Naive thymus-derived CD8-positive, alpha-beta T cell (primary cell): ENCODE measurements at regions not wholly inside any gene's neighbourhood (a gene's known extent, or its start where the extent isn't known, plus 50 kb on each side); places are given as distances from the start of the nearest gene placed in this dataset.
"Not testable (repeated sequence)": the region's sequence is repeated elsewhere in the genome, so short reads cannot be mapped to it uniquely, and the experiment has no call there.

Experiments
- ATAC-seq, 2 donors: fragments of 150-1000 bp; cut with Tn5 transposase in 1 of 2; sonication (Bioruptor Pico), chemical (Tn5 transposase) in 1 of 2; 1 replicate in 1 of 2; 2 replicates in 1 of 2; pipeline ENCODE4 v1.10.0; 2021; ENCODE audit warnings: mild to moderate bottlenecking in 2 of 2, moderate library complexity in 2 of 2
- POLR2A ChIA-PET: fragments of 350-600 bp; sonication (Branson Sonifier 250); formaldehyde crosslinking; loops from one replicate; lab custom pipeline; 2021; ENCODE audit warnings: antibody characterized with exemption; lab: Charles Lee
- DNase-seq, 10 donors: peaks; one replicate each; pipeline versions ENCODE4 v3.0.0 to v3.0.0-alpha.2; 2020 to 2022
- H3K27ac Mint-ChIP-seq, 10 donors: one replicate each; pipeline ENCODE4 v1.8.0; 2020 to 2022; ENCODE audit warnings: mild to moderate bottlenecking in 10 of 10, mixed read lengths in 10 of 10, moderate library complexity in 4 of 10, inconsistent platforms in 1 of 10
- H3K27me3 Mint-ChIP-seq, 5 donors: one replicate each; pipeline ENCODE4 v1.8.0; 2021 to 2022; ENCODE audit warnings: mixed read lengths in 5 of 5
- H3K36me3 Mint-ChIP-seq, 3 donors: one replicate each; pipeline ENCODE4 v1.8.0; 2020 to 2022; ENCODE audit warnings: mixed read lengths in 3 of 3, mild to moderate bottlenecking in 2 of 3, inconsistent platforms in 1 of 3
- H3K4me1 Mint-ChIP-seq, 4 donors: one replicate each; pipeline ENCODE4 v1.8.0; 2021 to 2022; ENCODE audit warnings: mixed read lengths in 4 of 4
- H3K4me3 Mint-ChIP-seq, 10 donors: one replicate each; pipeline ENCODE4 v1.8.0; 2020 to 2022; ENCODE audit warnings: mild to moderate bottlenecking in 10 of 10, mixed read lengths in 10 of 10, moderate library complexity in 6 of 10, inconsistent platforms in 1 of 10
- H3K9me3 Mint-ChIP-seq, 9 donors: one replicate each; pipeline ENCODE4 v1.8.0; 2020 to 2022; ENCODE audit warnings: mixed read lengths in 9 of 9, mild to moderate bottlenecking in 3 of 9, inconsistent platforms in 1 of 9, moderate library complexity in 1 of 9

DNA sequence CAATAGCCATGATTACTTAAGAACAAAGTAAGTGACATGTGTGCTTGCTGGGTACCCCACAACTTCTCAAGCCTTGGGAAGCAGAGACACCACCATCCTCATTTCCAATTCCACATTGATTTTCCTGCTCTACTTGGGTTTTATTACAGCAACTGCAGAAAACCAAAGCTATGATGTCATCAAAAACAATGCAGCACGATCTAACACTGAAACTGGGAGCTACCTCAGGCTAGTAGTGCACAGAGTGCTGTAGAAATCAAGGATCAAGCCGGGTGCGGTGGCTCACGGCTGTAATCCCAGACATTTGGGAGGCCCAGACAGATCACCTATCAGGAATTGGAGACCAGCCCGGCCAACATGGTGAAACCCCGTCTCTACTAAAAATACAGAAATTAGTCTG lies 174.4 kb upstream of the MSX2 start:
- no peaks in the 10 kb centered on the region for H3K9me3 Mint-ChIP-seq
- ATAC-seq: no peak
- H3K4me3 Mint-ChIP-seq: no peak overlapping the region
- DNase-seq: no peak
- H3K27me3 Mint-ChIP-seq: peaks cover 2 to 15% (median 5%) of the 10 kb centered on the region in 5 donors
- POLR2A ChIA-PET: no interaction called here
- H3K27ac Mint-ChIP-seq: no peak overlapping the region
- H3K36me3 Mint-ChIP-seq: no peaks in the 10 kb centered on the region
- H3K4me1 Mint-ChIP-seq: no peaks in the 10 kb centered on the region

DNA sequence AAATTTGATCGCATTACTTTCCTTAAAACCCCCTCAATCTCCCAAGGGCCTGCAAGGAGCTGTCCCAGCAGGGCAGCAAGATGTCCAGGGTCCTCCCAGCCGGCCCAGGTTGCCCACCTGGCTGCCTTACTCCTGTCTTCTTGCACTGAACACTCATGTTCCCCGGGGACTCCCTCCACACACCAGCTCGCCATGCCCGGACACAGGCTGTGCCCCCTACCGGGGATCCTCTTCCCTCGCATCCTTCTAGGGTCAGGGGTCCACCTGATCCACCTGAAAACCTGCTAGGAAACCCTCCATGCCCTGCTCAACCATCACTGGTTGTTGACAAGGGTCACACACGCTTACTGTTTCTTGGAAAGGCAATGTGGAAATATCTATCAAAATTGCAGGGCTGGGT lies 172.0 kb upstream of the MSX2 start:
- peaks cover 2 to 15% (median 5%) of the 10 kb centered on the region in 5 donors for H3K27me3 Mint-ChIP-seq
- no peak for ATAC-seq
- POLR2A ChIA-PET: no interaction called here
- DNase-seq: no peak
- H3K36me3 Mint-ChIP-seq: no peaks in the 10 kb centered on the region
- no peaks in the 10 kb centered on the region for H3K4me1 Mint-ChIP-seq
- no peak overlapping the region for H3K27ac Mint-ChIP-seq
- H3K4me3 Mint-ChIP-seq: no peak overlapping the region
- H3K9me3 Mint-ChIP-seq: peaks cover 0 to 13% (median 5%) of the 10 kb centered on the region in 9 donors

DNA sequence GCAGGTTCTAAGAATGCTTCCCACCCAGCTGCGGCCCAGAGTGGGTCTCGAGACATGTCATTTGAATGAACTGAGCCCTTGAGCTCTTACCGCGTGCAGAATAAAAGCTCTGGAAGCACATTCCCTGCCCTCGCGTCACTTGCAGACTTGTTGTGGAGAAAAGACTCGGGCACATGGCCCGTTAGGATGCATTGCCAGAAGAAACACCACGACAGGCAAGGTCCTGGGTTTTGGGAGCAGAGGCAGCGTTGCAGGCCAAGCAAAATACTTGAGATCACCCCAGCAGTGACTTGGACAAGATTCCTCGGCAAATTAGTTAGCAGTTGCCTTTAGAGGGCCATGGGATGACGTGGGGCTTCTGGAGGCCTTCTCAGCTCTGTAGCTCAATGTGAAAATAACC lies 170.8 kb upstream of the MSX2 start:
- Mint-ChIP-seq H3K27ac (no peak overlapping the region), H3K4me3 (no peak overlapping the region), H3K9me3 (peaks cover 0 to 13% (median 5%) of the 10 kb centered on the region in 9 donors), H3K4me1 (no peaks in the 10 kb centered on the region), H3K36me3 (no peaks in the 10 kb centered on the region), H3K27me3 (peaks cover 2 to 15% (median 5%) of the 10 kb centered on the region in 5 donors)
- ATAC-seq: no peak
- POLR2A ChIA-PET: no interaction called here
- DNase-seq: no peak

DNA sequence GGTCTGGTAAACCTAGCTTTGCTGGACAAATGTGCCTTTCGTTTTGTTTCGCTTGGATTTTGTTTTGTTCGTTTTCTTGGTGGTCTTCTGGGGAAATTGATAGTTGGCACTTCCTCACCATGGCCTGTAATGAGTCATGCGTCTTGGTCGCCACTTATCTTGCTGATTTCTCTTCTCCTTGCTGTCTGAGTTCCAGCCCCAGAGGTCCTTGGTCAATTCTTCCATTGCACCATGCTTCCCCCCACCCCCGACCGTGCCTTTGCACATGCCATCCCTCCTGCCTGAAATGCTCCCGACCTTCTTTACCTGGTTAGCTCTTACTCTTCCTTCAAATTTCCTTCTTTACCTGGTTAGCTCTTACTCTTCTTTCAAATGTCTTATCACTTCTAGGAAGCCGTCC lies 168.7 kb upstream of the MSX2 start:
- Mint-ChIP-seq H3K27me3 (peaks cover 2 to 11% (median 6%) of the 10 kb centered on the region in 5 donors), H3K9me3 (peaks cover 0 to 13% (median 5%) of the 10 kb centered on the region in 9 donors), H3K27ac (no peak overlapping the region), H3K4me3 (no peak overlapping the region), H3K4me1 (no peaks in the 10 kb centered on the region), H3K36me3 (no peaks in the 10 kb centered on the region)
- ATAC-seq (no peak), DNase-seq (no peak)
- POLR2A ChIA-PET: no interaction called here

DNA sequence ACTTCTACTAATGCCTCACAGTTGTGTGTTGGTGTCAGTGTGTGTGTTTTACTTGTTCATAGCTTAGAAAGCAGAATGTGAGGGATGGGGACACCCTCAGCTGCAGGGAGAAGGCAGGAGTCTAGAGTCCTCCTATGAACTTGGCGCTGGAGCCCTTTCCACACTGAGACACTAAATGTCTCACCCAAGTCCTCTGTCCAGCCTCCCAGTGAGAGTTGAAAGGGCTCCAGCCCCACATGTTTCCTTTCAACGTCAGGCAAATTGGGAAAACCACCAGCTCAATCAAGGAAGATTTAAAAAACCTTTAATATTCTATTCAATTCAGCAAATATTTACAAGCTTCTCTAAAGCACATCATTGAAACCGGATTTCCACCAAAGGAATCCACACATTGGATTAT lies 167.6 kb upstream of the MSX2 start:
- POLR2A ChIA-PET: no interaction called here
- peaks cover 6 to 15% (median 8%) of the 10 kb centered on the region in 5 donors for H3K27me3 Mint-ChIP-seq
- no peak for DNase-seq
- no peaks in the 10 kb centered on the region for H3K4me1 Mint-ChIP-seq
- H3K9me3 Mint-ChIP-seq: peaks cover 0 to 13% (median 5%) of the 10 kb centered on the region in 9 donors
- no peaks in the 10 kb centered on the region for H3K36me3 Mint-ChIP-seq
- peak overlapping the region in 1 of 10 donors; percentile 37 for H3K27ac Mint-ChIP-seq
- no peak for ATAC-seq
- H3K4me3 Mint-ChIP-seq: no peak overlapping the region

DNA sequence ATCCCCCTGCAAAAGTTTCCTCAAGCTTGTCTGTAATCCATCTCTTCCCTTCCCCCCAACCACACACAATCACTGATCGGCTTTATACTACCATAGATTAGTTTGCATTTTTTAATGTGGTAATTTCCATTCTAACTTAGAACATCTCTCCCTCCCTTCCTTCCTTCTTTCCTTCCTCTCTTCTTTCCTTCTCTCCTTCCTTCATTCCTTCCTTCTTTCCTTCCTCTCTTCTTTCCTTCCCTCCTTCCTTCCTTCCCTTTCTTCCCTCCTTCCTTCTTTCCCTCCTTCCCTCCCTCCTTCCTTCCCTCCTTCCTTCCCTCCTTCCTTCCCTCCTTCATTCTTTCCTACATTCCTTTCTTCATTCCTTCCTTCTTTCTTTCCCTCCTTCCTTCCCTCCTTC lies 166.2 kb upstream of the MSX2 start:
- DNase-seq (no peak), ATAC-seq (no peak)
- H3K4me1 Mint-ChIP-seq: no peaks in the 10 kb centered on the region
- POLR2A ChIA-PET: no interaction called here
- no peak overlapping the region for H3K27ac Mint-ChIP-seq
- no peak overlapping the region for H3K4me3 Mint-ChIP-seq
- H3K9me3 Mint-ChIP-seq: peaks cover 0 to 13% (median 5%) of the 10 kb centered on the region in 9 donors
- no peaks in the 10 kb centered on the region for H3K36me3 Mint-ChIP-seq
- peaks cover 3 to 20% (median 9%) of the 10 kb centered on the region in 5 donors for H3K27me3 Mint-ChIP-seq

DNA sequence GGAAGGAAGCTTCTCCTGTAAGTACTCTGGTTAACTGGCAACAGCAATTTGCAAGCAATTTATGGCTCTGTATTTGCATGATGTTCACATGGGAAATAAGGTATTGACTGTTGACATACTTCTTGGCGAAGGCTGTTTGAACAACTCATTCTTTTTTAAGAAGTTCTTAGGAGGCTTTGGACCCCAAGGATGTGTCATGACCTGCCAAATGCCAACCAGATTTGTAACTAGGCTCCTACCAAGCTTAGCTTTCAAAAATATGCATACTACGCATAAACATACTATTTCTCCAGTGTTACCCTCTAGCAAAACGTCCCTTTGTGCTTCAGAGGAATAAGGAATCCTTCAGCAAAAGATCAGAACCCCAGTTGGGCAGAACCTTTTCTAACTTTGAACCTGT lies 165.2 kb upstream of the MSX2 start:
- DNase-seq (no peak), ATAC-seq (no peak)
- Mint-ChIP-seq H3K4me1 (no peaks in the 10 kb centered on the region), H3K36me3 (no peaks in the 10 kb centered on the region), H3K27me3 (peaks cover 6 to 26% (median 13%) of the 10 kb centered on the region in 5 donors), H3K9me3 (peaks cover 0 to 13% (median 6%) of the 10 kb centered on the region in 9 donors), H3K4me3 (no peak overlapping the region), H3K27ac (no peak overlapping the region)
- POLR2A ChIA-PET: no interaction called here

DNA sequence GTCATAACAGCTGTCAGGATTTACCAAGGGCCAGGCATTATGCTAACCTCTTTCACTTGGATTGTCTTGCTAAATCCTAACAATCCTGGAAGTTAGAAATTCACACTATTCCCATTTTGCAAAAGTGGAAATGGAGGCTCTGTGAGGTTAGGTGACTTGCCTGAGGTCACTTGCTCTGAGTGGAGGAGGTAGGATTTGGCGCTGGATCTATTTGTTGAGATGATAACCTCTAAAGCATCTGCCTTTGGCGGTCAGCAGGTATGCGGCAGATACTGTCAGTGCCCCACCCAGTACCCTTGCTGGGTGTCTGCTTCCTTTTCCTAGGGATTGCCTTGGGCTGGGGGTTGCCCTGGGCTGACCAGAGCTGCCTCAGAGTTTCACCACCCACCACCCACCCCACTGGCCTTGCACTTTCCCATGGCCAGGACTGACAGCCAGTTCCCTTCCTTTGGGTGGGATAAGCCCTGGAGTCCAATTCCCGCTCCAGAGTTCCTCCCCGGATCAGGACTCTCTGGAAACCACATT lies 164.8 kb upstream of the MSX2 start:
- POLR2A ChIA-PET: no interaction called here
- no peaks in the 10 kb centered on the region for H3K4me1 Mint-ChIP-seq
- H3K9me3 Mint-ChIP-seq: peaks cover 0 to 13% (median 6%) of the 10 kb centered on the region in 9 donors
- H3K27ac Mint-ChIP-seq: no peak overlapping the region
- no peak for ATAC-seq
- no peak overlapping the region for H3K4me3 Mint-ChIP-seq
- peaks cover 10 to 29% (median 13%) of the 10 kb centered on the region in 5 donors for H3K27me3 Mint-ChIP-seq
- H3K36me3 Mint-ChIP-seq: no peaks in the 10 kb centered on the region
- no peak for DNase-seq

DNA sequence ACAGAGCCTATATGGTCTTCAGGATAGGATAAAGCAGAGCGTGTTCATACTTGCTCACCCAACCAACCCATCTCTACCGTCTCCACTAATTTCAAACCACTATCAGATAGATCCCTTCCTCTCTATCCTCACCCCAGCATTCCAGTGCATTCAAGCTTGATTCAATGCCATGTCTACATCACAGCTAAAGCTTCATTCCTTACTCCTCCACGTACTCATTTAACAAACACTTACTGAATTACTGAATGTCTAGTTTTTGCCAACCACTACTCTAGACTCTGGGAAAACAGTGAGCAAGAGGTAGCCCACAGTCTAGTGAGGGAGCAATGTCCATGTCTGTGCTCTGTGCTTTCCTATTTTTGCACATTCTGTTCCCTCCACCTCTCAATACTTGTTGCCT lies 163.5 kb upstream of the MSX2 start:
- DNase-seq (no peak), ATAC-seq (no peak)
- H3K27me3 Mint-ChIP-seq: peaks cover 9 to 29% (median 13%) of the 10 kb centered on the region in 5 donors
- H3K36me3 Mint-ChIP-seq: no peaks in the 10 kb centered on the region
- POLR2A ChIA-PET: no interaction called here
- no peak overlapping the region for H3K4me3 Mint-ChIP-seq
- H3K9me3 Mint-ChIP-seq: peaks cover 0 to 8% (median 2%) of the 10 kb centered on the region in 9 donors
- no peaks in the 10 kb centered on the region for H3K4me1 Mint-ChIP-seq
- no peak overlapping the region for H3K27ac Mint-ChIP-seq

DNA sequence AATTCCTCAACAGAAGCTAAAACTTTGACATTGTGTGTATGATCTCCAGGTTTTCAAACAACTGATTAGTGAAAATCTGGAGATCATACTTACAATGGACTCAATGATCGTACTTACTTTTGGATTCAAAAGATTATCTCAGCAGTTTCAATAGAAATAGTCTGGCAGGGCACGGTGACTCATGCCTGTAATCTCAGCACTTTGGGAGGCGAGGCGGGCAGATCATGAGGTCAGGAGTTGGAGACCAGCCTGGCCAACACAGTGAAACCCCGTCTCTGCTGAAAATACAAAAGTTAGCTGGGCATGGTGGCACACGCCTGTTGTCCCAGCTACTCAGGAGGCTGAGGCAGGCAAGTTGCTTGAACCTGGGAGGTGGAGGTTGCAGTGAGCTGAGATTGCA lies 161.3 kb upstream of the MSX2 start:
- H3K36me3 Mint-ChIP-seq, H3K9me3 Mint-ChIP-seq, H3K4me1 Mint-ChIP-seq, H3K4me3 Mint-ChIP-seq, DNase-seq, POLR2A ChIA-PET, H3K27ac Mint-ChIP-seq, ATAC-seq: not testable (repeated sequence)
- H3K27me3 Mint-ChIP-seq: peaks cover 11 to 29% (median 13%) of the 10 kb centered on the region in 5 donors

DNA sequence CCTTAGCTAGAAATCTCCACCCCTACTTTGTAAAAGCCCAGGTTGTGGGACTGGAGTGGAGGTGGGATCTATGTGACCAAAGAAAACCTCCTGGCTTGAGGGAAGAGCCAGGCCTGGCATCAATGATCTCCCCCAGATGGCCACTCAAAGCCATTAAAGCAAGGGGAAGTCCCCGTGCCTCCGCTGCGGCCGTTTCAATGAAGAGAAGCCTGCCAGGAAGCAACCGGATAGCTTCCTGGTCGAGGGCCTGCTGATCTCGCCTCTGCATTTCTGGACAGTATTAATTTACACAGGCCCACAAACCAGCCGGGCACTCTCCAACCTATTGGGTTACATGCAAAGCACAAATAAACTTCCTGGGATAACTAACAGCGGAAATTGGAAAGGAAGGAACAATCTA lies 160.5 kb upstream of the MSX2 start:
- no peak for DNase-seq
- POLR2A ChIA-PET: no interaction called here
- Mint-ChIP-seq H3K9me3 (peaks cover 0 to 7% (median 0%) of the 10 kb centered on the region in 9 donors), H3K36me3 (no peaks in the 10 kb centered on the region), H3K4me1 (no peaks in the 10 kb centered on the region), H3K27ac (no peak overlapping the region), H3K27me3 (peaks cover 11 to 29% (median 13%) of the 10 kb centered on the region in 5 donors), H3K4me3 (no peak overlapping the region)
- no peak for ATAC-seq

DNA sequence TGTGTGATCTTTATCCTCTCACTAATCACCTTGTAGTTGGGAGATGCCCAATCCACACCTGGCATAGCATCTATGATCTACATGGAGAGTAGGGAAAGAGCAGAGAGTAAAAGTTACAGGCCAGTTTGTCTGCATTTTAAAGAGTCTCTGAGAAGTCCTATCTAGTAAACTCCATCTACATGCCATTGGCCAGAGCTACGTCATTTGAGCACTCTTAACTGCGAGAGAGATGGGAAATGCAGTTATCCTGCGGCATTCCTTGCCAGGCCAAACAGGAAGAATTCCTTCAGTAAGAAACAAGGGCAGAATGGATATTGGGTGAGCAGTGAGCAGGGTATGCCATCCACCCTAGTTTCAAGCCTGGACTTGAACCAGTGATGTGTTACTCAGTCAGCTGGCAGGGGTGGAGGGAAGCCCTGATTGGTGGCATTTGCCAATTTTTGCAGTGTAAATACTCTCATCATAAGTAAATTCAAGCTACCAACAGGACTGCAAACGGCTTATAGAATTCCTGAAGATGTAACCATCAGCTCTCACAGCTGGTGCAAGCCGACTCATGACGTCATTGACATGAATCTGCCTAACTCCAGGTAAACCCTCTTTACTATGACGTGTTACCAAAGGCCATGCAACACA lies 156.8 kb upstream of the MSX2 start:
- Mint-ChIP-seq H3K27ac (no peak overlapping the region), H3K27me3 (peaks cover 7 to 18% (median 16%) of the 10 kb centered on the region in 5 donors), H3K4me3 (no peak overlapping the region), H3K36me3 (no peaks in the 10 kb centered on the region), H3K9me3 (peaks cover 0 to 19% (median 0%) of the 10 kb centered on the region in 9 donors), H3K4me1 (no peaks in the 10 kb centered on the region)
- DNase-seq (no peak), ATAC-seq (no peak)
- POLR2A ChIA-PET: no interaction called here

DNA sequence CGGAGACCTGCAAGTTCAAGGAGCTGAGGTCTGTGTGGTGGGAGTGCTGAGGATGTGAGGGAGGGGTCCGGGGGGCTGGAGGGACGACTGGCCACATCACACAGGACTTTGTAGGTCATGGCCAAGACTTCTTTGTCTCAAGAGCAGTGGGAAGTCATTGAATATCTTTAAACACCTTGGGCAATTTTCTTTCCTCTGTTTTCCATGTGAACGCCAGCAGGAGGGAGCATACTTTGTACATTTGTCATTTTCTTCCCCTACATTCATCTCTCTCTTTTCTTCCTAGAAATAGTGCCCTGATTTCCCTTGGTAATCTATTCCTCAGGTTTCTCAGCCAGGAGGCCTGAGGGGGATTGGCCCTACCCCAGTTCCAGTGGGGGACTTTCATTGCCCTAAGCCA lies 153.7 kb upstream of the MSX2 start:
- Mint-ChIP-seq H3K27ac (no peak overlapping the region), H3K9me3 (peaks cover 0 to 19% (median 0%) of the 10 kb centered on the region in 9 donors), H3K36me3 (no peaks in the 10 kb centered on the region), H3K4me3 (no peak overlapping the region), H3K4me1 (no peaks in the 10 kb centered on the region), H3K27me3 (peaks cover 2 to 26% (median 18%) of the 10 kb centered on the region in 5 donors)
- no peak for DNase-seq
- ATAC-seq: no peak
- POLR2A ChIA-PET: no interaction called here
